Fibroblast of pulmonary artery (primary cell): ENCODE measurements at regions not wholly inside any gene's neighbourhood (a gene's known extent, or its start where the extent isn't known, plus 50 kb on each side); places are given as distances from the start of the nearest gene placed in this dataset.

Source experiments
- DNase-seq: peaks from one replicate; pipeline ENCODE4 v3.0.0-alpha.2; 2010; ENCODE audit warnings: low read depth
- H3K4me3 ChIP-seq: replicated peaks from 2 replicates; pipeline ENCODE4 v1.5.1; 2011; ENCODE audit warnings: low read depth, mild to moderate bottlenecking, control low read depth, low read length, moderate library complexity
- CTCF ChIP-seq: IDR thresholded peaks from 2 replicates; pipeline ENCODE4 v1.5.1; 2011; ENCODE audit warnings: mild to moderate bottlenecking, control low read depth, low read length, inconsistent platforms; ENCODE audit errors: missing control alignments

DNA sequence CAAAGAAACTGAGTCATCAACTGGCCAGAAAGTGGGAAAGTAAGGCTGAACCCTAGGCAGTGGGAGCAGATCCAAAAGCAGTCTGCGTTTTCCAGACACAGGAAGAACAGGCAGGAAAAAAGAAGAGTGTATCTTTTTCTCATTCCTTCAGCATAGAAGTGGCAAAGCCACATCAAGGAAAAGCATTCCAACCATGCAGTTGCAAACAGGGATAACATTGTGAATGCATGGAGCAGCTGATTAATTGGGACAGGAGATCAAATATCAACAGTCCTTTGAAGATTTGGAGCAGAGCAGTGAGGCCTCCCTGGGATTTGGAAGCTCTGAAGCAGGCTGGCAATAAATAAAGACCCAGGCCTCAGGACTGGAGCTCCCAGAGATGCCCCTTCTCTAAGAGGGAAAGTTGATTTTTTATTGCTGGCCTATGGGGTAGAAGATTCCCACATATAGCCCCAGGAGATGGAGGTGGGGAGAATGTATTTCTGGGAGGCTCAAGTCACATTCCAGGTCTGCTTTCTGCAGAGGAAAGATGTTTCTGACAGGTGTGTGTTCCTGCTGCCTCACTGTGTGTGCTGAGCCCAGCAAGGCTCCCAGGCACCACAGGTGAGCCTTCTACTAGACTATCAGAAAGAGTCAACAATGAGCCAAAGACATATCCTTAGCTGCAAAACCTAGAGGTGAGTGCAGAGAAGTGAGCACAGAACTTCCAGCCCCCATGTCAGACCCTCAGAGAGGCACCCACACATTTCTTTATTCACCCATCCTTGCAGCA, 222.5 kb downstream of the RAB28 start:
- no peak for TF ChIP-seq CTCF
- H3K4me3 ChIP-seq, result no peak overlapping the region
- DNase-seq, result no peak

- DNase-seq, result no peak
- no peak overlapping the region for H3K4me3 ChIP-seq
- no peak for TF ChIP-seq CTCF
Observed at GRCh38 chr4:13260513-13260912, 223.6 kb downstream of the RAB28 start.

GRCh38 chr4:13250263-13250662, 233.9 kb downstream of the RAB28 start:
- H3K4me3 ChIP-seq, result no peak overlapping the region
- DNase-seq, result no peak
- no peak for TF ChIP-seq CTCF

- H3K4me3 ChIP-seq, result no peak overlapping the region
- TF ChIP-seq CTCF, result peak; percentile 37
- DNase-seq, result peak; percentile 17
Observed at GRCh38 chr4:13248621-13249298, 235.4 kb downstream of the RAB28 start.

DNA sequence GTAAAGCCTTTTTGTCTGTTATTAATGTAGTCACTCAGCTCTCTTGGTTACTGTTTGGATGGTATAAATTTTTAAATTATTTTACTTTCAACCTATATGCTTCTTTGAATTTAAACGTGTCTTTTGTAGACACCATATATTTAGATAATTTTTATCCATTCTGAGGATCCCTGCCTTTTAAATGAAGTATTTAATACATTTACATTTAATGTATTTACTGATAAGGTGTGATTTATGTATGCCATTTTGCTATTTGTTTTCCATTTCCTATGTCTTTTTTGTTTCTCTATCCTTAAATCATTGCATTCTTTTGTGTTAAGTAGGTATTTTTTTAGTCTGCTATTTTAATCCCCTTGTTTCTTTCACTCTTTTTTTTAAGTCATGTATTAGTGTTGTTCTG, 238.0 kb downstream of the RAB28 start:
- TF ChIP-seq CTCF, result no peak
- no peak overlapping the region for H3K4me3 ChIP-seq
- no peak for DNase-seq

DNA sequence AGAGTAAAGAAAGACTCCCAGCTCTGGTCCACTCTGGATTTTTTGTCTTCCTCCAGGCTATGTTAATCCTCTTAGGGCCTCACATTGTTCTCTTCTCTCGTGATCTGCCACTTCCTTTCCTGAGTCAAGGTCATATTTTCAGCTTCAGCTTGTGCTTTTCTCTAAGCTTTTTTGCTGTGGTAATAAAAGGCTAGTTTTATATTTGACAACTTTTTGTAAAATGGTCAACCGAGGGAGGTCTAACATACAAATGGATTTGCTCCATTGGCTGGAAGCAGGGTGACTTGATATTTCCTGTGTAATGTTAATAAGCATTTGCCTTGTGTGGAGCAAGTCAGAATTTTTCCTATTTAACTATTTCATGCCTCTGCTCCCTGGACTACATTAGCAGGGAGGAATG, 239.7 kb downstream of the RAB28 start:
- no peak for TF ChIP-seq CTCF
- DNase-seq, result peak; percentile 8
- H3K4me3 ChIP-seq, result no peak overlapping the region
